ENCODE measurements at regions not wholly inside any gene's neighbourhood (a gene's known extent, or its start where the extent isn't known, plus 50 kb on each side); places are given as distances from the start of the nearest gene placed in this dataset.

GRCh38 chr15:24862726-24863521 lies 91.9 kb upstream of the SNRPN start:
- DNase-seq (ENCODE audit: low read depth in 1 of 2, low spot score in 2 of 2) = no peak
- Histone ChIP-seq H3K4me2 (ENCODE audit: insufficient read depth in 1 of 2, low read depth in 2 of 2, low read length in 2 of 2) (peak overlapping the region in 1 of 2 experiments; percentile 41; a peak in 1 of 4 replicates), H4K8ac (ENCODE audit: extremely low read depth, insufficient read depth, low read length) (no peak overlapping the region), H3K36me3 (ENCODE audit: control insufficient read depth in 2 of 4, insufficient read depth in 4 of 4, low read length in 3 of 4) (no peaks in the 10 kb centered on the region), H2BK20ac (ENCODE audit: low read length) (no peak overlapping the region; the same call in 1 of the 2 replicates), H3K23ac (ENCODE audit: insufficient read length) (no peak overlapping the region), H3K79me2 (ENCODE audit: control insufficient read depth in 1 of 2, insufficient read depth in 2 of 2, low read length in 2 of 2) (no peaks in the 10 kb centered on the region), H3K79me1 (ENCODE audit: low read depth, low read length) (no peaks in the 10 kb centered on the region; the same call in 1 of the 2 replicates), H2AFZ (ENCODE audit: low read length) (peak overlapping the region; percentile 63), H3K23me2 (ENCODE audit: low read depth, low read length) (no peaks in the 10 kb centered on the region), H3K56ac (replicated peaks; ENCODE audit: insufficient read length, low read depth, low read length) (no peak overlapping the region), H2BK12ac (ENCODE audit: low read depth, low read length) (peak overlapping the region; percentile 22), H2BK120ac (replicated peaks; ENCODE audit: low read depth, low read length) (no peak overlapping the region), H3K4me3 (ENCODE audit: extremely low read depth in 1 of 4, insufficient read depth in 2 of 4, low read depth in 3 of 4, low read length in 4 of 4) (no peak overlapping the region), H3K18ac (ENCODE audit: extremely low read depth, low read length) (peak overlapping the region; percentile 51; the same call in 1 of the 2 replicates), H3K9me3 (ENCODE audit: insufficient read depth in 2 of 2, low read depth in 1 of 2, low read length in 1 of 2) (peaks cover 0 to 3% of the 10 kb centered on the region in 2 experiments; a peak in 2 of 4 replicates), H3K27ac (ENCODE audit: low read depth, low read length) (peak overlapping the region; percentile 19; the same call in 1 of the 2 replicates), H3K14ac (ENCODE audit: insufficient read length) (no peak overlapping the region), H2BK5ac (ENCODE audit: low read depth, low read length) (peak overlapping the region; percentile 69; the same call in 1 of the 2 replicates), H3K4me1 (replicated peaks in 1 of 4; ENCODE audit: control insufficient read depth in 3 of 4, insufficient read depth in 4 of 4, low read length in 3 of 4) (peaks cover 0 to 5% (median 2%) of the 10 kb centered on the region in 4 experiments; a peak in 5 of 7 replicates), H3K27me3 (replicated peaks in 1 of 4; ENCODE audit: control insufficient read depth in 3 of 4, extremely low read depth in 1 of 4, insufficient read depth in 3 of 4, low read length in 3 of 4) (no peaks in the 10 kb centered on the region), H3K9ac (replicated peaks in 1 of 4; ENCODE audit: extremely low read depth in 1 of 4, low read depth in 3 of 4, low read length in 3 of 4) (no peak overlapping the region), H2AK5ac (ENCODE audit: low read depth, low read length) (no peak overlapping the region), H2BK15ac (ENCODE audit: low read length) (peak overlapping the region; percentile 73; the same call in 1 of the 2 replicates), H4K20me1 (replicated peaks in 1 of 2; ENCODE audit: control insufficient read depth in 1 of 2, insufficient read depth in 2 of 2, low read length in 2 of 2) (no peaks in the 10 kb centered on the region), H4K91ac (replicated peaks; ENCODE audit: insufficient read length, low read length) (peak overlapping the region; percentile 79), H3K4ac (replicated peaks; ENCODE audit: insufficient read length, low read depth, low read length) (peak overlapping the region; percentile 3), H4K5ac (ENCODE audit: insufficient read length, low read depth, low read length) (peak overlapping the region; percentile 10)
- ChIA-PET CTCF (ENCODE audit: partially characterized antibody) (interaction anchor here (0.7 kb wide), 2 partner anchors 14 to 96 kb away, joined by 3 read pairs; no protein-coding TSS in a partner anchor), POLR2A (ENCODE audit: partially characterized antibody) (interaction anchor here (1.0 to 1.9 kb wide), 2 partner anchors 15 to 36 kb away, joined by 3 to 6 read pairs; no protein-coding TSS in a partner anchor)
- peak; percentile 64 for TF ChIP-seq SRF (IDR thresholded peaks at IDR 0.05; ENCODE audit: low read depth, low read length)
- TF ChIP-seq CBX5 (IDR thresholded peaks at IDR 0.05; ENCODE audit: low read depth, low read length) = no peak
- FAIRE-seq = no peak
- 73% methylated on average over 6 of the region's 6 CpGs; no CpG with 5 or more reads in 1 of the 2 experiments for WGBS, 2 experiments (ENCODE audit: extremely low coverage in 1 of 2, insufficient coverage in 1 of 2, insufficient read length in 1 of 2, insufficient replicate concordance in 2 of 2, low coverage in 1 of 2, low lambda C conversion rate in 2 of 2, missing lambda C conversion rate in 1 of 2)
